GM19372 (cell line): ENCODE measurements at regions not wholly inside any gene's neighbourhood (a gene's known extent, or its start where the extent isn't known, plus 50 kb on each side); places are given as distances from the start of the nearest gene placed in this dataset.
"Not testable (repeated sequence)": the region's sequence is repeated elsewhere in the genome, so short reads cannot be mapped to it uniquely, and the experiment has no call there.

ENCODE experiments used
- ATAC-seq: cut with Tn5 transposase; IDR thresholded peaks from one replicate; pipeline ENCODE4 v1.9.1; 2021; ENCODE audit warnings: mild to moderate bottlenecking, low read depth, moderate library complexity; ENCODE audit not compliant: unreplicated experiment

GRCh38 chr7:131032786-131033185 lies 294.9 kb upstream of the MKLN1 start:
- no peak for ATAC-seq

- ATAC-seq = no peak
Measured at GRCh38 chr7:131034166-131034881, 293.4 kb upstream of the MKLN1 start.

GRCh38 chr7:131035088-131035770 lies 292.4 kb upstream of the MKLN1 start:
- no peak for ATAC-seq

GRCh38 chr7:131038153-131038552 lies 289.5 kb upstream of the MKLN1 start:
- ATAC-seq = no peak

GRCh38 chr7:131039355-131039762 lies 288.3 kb upstream of the MKLN1 start:
- ATAC-seq = no peak

GRCh38 chr7:131039836-131040235 lies 287.8 kb upstream of the MKLN1 start:
- no peak for ATAC-seq

GRCh38 chr7:131040467-131040932 lies 287.2 kb upstream of the MKLN1 start:
- ATAC-seq = no peak

- not testable (repeated sequence) for ATAC-seq
Measured at GRCh38 chr7:131041012-131041695, 286.5 kb upstream of the MKLN1 start.

- ATAC-seq = no peak
Measured at GRCh38 chr7:131042269-131043160, 285.2 kb upstream of the MKLN1 start.

GRCh38 chr7:131045526-131045925 lies 282.1 kb upstream of the MKLN1 start:
- ATAC-seq = no peak

GRCh38 chr7:131046246-131046645 lies 281.4 kb upstream of the MKLN1 start:
- no peak for ATAC-seq

GRCh38 chr7:131047651-131048304 lies 279.9 kb upstream of the MKLN1 start:
- no peak for ATAC-seq

- ATAC-seq = no peak
Measured at GRCh38 chr7:131051304-131051703, 276.4 kb upstream of the MKLN1 start.

GRCh38 chr7:131052285-131052904 lies 275.3 kb upstream of the MKLN1 start:
- ATAC-seq = no peak

- ATAC-seq = no peak
Measured at GRCh38 chr7:131056007-131056406, 271.7 kb upstream of the MKLN1 start.

- ATAC-seq = no peak
Measured at GRCh38 chr7:131057015-131057793, 270.5 kb upstream of the MKLN1 start.

- ATAC-seq = no peak
Measured at GRCh38 chr7:131057794-131058070, 269.9 kb upstream of the MKLN1 start.

- ATAC-seq = not testable (repeated sequence)
Measured at GRCh38 chr7:131058561-131059288, 269.0 kb upstream of the MKLN1 start.
